AML-193 (cell line): ENCODE measurements at regions not wholly inside any gene's neighbourhood (a gene's known extent, or its start where the extent isn't known, plus 50 kb on each side); places are given as distances from the start of the nearest gene placed in this dataset.
"Not testable (repeated sequence)": the region's sequence is repeated elsewhere in the genome, so short reads cannot be mapped to it uniquely, and the experiment has no call there.

ENCODE experiments used
- DNase-seq, 2 experiments: peaks; one replicate each; lab custom pipeline; 2025; lab: John Stamatoyannopoulos, UW

DNA sequence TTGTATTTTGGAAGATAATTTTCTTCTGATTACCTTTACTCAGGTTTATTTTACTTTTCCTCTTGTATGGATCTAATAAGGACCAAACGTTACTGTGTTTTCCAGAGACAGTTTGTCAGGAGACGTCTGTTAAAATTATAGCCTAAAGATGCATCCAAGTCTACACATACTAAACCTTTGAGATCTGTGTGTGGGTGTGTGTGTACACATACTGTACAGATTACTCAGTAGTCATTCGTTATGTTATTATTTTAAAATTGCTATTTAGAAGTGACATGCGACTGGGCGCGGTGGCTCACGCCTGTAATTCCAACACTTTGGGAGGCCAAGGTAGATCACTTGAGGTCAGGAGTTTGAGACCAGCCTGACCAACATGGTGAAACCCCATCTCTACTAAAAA lies 51.6 kb upstream of the CNTLN start:
- DNase-seq = no peak

DNA sequence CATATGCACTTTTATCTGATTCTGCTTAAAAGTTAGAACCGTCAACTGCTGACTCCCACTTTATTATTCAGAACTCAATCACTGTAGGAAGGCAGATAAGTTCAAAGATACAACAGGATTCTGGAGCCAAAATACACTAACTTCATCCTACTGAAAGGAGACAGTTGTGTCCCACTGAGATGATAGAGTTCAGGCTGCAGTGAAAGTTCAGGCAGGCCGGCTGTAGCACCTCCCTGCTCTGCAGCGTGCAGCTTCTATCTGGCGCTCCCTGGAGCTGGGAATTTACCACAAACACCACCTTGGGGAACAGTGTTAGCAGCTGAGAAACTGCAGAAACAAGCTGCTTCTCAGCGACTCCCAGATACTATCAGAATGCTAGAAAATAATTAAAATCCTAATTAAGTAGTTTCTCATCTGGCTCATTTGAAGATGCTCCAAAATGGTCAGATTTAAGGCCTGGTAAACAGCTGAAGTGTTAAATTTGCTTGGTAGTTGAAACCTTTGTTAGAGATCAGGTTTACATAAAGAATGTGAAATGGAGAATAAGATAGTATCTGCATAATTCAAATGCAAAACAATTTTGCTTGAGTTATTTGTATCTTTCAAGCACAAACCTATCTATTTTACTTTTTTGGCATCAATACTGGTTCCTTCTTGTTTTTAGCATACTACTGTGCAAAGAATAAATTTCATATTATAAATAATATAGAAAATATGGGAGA lies 52.3 kb upstream of the CNTLN start:
- DNase-seq = no peak

DNA sequence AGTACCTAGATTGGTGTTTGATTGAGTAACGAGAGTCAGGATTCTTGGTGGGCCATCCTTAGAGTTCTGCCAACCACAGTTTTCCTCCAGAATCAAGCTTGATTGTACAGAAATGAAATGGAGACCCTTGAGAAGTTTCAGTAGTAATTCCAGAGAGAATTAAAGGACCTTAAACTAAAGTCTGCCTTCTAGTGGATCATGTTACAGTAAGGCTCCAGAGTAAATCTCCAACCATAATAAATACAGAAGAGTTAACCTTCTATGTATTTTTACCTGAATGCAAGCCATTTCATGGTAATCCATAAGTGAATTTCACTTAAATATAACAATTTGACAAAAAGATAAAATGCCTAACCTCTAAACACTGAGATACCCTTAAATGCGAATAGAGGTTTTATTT lies 53.0 kb upstream of the CNTLN start:
- no peak for DNase-seq

DNA sequence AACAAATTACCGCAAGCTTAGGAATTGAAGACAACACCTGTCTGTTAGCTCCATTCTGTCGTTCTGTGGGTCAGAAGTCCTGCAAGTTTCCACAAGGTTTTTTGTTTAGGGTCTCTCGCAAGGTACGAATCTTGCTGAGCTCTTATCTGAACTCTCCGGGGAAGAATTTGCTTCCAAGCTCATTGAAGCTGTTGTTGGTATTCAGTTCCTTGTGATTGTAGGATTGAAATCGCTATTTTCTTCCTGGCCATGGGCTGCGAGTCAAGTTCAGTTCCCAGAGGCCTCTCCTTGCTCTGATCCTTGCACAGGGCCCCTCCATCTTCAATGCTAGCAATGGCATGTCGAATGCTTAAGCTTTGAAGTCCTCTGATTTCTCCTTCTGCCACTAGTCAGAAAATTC lies 53.5 kb upstream of the CNTLN start:
- DNase-seq = no peak

DNA sequence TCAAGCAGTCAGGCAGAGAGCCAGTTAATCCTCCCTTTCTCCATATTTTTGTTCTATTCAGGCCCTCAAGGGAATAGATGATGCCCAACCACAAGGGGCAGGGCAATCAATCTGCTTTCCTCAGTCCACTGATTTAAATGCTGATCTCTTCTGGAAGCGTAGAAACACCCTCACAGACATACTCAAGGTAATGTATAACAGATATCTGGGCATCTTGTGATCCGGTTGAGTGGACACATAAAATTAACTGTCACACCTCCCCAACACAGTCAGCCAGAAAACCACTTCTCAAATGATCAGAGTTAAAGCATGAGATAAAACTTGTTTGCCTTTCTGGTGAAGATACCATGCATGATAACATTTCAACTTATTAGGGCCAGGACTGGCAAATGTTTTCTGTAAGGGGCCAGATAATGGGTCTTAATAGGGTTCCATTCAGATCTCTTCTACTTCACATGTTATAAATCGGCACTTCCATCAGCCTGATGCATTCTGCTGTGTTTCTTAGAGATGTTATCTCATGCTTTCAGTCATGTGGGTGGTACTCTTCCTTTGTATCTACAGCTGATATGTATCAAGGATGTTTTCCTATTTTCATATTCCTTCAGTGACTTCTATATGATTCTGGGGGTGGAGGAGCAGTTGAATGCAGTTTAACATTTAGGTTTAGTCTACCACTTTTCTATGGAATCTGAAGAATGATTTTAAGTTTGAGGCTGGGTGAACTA lies 58.9 kb upstream of the CNTLN start:
- DNase-seq = no peak

DNA sequence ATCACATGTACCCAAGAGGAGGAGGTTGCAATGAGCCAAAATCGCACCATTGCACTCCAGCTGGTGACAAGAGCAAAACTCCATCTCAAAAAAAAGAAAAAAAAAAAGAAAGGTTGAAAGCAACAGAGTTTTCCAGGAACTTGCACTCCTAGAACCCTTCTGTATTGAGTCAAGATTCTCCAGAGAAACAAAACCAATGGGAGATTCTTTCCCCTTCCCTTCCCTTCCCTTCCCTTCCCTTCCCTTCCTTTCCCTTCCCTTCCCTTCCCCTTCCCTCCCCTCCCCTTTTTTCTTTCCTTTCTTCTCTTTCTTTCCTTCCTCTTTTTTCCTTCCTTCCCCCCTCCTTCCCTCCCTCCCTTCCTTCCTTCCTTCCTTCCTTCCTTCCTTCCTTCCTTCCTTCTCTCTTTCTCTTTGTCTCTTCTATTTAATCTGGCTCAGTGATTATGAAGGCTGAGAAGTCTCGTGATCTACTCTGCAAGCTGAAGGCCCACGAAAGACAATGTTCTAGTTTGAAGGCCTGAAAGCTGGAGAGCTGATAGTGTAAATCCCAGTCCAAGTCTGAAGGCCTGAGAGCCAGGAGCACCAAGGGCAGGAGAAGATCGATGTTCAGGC lies 59.6 kb upstream of the CNTLN start:
- no peak for DNase-seq

DNA sequence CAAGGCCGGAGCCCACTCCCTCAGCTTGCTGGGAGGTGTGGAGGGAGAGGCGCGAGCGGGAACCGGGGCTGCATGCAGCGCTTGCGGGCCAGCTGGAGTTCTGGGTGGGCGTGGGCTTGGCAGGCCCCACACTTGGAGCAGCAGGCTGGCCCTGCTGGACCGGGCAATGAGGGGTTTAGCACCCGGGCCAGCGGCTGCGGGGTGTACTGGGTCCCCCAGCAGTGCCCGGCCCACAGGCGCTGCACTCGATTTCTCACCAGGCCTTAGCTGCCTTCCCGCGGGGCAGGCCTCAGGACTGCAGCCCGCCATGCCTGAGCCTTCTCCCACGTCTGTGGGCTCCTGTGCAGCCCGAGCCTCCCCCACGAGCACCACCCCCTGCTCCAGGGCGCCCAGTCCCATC lies 62.3 kb upstream of the CNTLN start:
- not testable (repeated sequence) for DNase-seq

DNA sequence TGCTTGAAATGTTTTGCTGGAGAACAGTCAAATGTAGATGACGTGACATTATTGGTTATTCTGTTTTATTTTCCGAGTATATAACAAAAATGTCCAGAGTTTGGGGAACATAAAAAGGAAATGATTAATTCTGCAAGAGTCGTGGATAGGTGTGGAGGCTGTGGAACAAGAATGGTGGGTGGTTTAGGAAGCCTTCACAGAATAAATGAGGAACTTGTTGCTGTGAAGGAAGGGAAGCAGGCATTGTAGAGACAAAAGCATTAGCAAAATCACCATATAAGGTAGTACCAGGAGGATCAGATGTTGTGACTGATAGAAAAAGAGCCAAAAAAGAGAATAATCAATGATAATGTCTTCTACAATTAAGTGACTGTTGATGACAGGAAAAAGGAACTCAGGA lies 66.2 kb upstream of the CNTLN start:
- DNase-seq = no peak

DNA sequence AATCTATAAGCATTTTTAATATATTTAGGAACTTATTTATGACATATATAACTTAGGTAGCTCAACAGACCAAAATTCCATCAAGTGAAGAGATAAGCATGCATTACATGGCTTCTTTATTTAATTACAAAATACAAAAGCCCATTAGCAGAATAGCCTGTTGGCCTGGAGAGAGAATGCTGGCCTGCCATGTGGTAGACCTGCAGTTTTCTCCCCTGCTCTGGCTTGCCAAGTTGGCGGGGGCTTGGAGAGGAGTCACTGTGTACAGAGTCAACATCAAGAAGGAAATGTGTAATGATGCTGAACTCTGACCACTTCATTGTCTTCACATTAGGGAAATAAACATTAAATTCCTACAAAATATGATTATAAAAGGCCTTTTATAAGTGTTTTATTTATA lies 69.8 kb upstream of the CNTLN start:
- no peak for DNase-seq

DNA sequence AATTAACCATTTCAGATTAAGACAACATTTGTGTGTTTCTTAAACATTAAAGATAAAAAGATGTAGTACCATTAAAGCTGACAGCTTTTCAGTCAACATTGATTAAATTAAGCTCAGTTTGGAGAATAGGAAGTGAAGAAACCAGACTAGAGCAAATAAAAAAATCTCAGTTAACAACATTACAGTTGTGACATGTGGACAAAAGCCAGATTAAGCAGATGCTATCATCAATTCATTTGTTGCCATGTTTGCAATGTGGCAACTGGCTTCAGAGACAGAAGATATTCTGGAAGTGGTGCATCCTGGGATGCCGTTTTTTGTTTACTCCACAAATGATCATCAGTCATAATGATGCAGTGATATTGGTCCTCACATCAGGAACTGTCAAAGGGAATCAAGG lies 70.3 kb upstream of the CNTLN start:
- no peak for DNase-seq

DNA sequence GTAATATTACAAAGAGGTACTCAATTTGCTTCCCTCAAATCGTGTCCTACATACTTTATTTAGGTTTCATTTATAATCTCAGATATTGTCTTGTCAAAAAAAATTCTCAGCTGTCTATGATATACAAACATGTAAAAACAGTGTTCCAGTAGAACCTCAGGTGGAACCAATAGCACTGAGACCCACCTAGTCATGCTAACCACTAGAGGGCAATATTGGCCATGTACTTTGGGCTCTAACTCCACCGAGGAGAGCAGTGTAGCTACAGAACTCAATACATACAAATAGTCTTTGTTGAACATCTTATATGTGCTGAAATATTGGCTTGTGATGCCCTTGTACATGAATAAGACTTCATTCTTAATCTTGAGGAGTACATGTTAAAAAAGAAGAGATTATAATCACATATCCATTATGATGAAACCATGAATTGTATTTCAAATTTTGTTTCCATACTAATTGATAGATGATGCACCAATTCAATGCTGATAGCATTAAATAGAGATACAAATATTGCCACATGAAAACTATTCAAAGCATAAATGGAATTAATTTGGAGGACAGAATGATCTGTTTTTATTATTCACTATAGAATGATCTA lies 71.2 kb upstream of the CNTLN start:
- DNase-seq = peak; percentile 37 to 41

DNA sequence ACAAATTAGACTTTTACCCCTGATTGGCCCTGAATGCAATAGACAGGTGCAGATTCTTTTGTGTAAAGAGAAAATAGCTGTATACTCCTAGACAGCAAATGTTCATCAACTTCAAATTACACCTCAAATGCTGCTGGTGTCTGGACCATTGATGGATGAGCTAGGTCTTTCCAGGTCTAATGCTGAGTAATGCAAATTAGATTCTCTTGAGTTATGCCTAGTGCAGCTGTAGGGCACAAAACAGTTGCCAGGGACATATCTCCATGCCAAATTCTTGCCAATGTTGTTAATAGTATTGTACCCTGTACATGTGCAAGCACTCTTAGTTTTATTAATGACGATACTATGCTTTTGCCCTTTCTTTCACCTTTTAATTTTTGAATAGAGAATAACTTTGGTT lies 72.3 kb upstream of the CNTLN start:
- no peak for DNase-seq

DNA sequence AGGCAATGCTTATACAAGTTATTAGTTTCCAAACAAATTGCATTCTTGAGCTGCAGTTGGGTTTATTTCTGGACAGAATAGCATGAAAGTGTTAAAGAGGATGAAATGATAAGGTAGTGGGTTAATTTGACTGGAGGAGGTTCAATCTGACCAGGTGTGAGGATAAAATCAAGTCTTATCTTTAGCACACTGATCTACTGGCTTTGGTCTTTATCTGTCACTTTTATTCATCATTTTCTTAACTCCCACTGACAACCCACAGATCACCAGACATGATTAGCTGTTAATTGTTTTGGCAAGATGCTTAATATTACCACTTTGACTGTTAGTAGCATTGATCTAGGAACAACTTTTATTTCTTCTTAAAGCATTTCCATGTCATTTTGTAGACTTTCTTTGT lies 74.4 kb upstream of the CNTLN start:
- no peak for DNase-seq

DNA sequence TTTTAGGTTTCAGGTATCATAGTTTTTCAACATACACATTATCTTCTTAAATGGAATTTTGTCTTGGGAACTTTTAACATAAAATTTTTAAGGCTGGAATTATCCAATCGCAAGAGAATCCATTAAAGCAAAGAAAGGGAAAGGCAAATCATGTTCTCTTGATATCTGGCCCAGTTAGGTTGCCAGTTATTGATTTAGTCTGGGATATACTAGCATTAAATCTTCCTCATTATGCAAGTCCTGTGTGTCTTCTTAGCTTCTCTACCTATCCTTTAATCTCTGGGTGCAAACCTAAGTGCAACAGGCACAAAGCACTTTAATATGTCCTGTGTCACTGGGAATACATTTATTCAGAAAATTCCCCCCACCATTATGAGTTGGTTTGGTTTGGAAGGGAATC lies 75.4 kb upstream of the CNTLN start:
- DNase-seq = no peak

DNA sequence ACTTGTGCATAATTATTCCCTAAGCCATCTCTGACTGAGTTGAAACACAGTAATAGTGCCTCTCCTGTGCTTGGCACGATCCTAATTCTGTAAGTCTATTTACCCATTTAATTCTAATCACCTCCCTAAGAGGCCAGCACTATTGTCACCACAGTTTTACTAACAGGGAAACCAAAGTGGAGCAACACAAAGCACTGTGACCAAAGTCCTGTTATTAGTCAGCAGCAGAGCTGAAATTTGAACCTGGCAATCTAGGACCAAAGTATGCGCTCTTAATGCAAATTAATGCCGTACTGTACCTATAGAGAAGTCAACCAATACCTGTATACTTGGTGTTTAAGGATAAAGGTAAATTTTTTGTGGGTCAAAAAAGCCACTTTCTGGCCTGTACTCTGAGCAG lies 77.1 kb upstream of the CNTLN start:
- no peak for DNase-seq

DNA sequence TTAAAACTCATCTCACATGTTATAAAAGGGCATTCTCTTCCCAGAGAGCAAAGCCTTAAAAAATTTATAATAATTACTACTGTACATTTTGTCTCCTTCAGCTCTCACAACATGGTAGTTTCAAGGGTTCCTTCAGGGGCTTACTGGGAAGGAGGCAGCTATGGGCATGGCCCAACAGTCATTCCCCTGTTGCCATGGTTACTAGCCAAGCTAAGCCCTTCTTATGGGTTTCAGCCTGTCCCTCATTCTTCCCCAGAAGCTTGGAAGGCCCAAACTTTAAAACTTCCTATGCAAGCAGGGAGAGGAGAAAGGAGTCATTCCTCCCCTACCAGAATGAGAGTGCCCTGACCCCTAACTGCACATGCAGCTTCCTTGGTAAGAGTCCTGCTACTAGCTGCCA lies 82.2 kb upstream of the CNTLN start:
- no peak for DNase-seq

DNA sequence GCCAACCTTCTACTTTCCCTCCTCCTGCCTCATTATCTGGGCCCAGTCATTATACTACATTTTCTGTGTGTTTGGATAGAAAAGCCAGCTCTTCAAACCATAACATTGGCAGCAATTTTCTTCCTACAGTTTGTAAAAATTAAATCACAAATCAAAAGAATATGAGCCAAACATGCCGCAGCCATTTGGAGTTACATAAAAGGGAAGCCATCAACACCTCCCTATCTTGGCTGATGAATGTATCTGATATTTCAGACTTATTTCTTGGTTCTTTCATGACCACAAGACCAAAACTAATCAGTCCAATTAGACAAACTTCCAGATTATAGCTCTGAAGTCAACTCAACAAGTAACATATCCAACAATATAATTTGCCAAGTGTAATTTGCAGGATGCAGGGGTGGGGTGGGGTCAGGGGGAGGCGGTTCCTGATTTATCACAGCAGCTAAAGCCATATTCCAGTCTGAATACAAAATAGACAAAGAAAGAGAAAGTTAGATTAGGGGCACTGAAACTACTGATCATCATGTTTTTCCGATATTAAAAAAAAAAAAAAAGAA lies 89.4 kb upstream of the CNTLN start:
- DNase-seq = no peak

DNA sequence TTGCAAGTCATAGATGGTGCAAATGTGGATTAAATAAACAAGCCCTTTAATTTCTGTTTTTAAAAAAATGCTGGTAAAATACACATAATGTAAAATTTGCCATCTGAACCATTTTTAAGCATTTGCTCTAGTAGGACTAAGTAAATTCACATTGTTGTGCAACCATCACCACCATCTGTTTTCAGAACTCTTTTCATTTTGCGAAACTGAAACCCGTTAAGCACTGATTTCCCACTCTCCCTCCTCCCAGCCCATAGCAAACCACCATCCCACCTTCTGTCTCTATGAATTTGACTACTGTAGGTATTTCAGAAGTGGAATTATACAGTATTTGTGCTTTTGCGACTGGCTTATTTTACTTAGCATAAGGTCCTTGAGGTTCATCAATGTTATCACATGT lies 103.3 kb upstream of the CNTLN start:
- DNase-seq = no peak

DNA sequence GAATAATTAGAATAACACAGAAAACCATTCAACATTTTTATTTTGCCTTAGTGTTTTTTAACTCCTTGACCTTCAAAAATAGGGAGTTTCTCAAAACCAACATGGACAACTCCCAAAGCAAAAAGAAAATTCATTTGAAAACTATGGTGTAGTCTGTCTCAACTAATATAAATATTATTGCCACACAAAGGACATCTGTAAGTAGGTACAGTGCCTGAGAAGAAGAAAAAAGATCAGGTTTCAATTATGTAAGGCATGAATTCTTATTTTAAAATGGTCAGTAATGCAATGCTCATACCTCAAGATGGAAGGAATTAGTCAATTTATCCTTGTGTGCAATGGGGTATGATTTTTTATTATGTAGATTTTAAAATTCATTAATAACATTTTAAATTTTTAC lies 109.6 kb upstream of the CNTLN start:
- no peak for DNase-seq

DNA sequence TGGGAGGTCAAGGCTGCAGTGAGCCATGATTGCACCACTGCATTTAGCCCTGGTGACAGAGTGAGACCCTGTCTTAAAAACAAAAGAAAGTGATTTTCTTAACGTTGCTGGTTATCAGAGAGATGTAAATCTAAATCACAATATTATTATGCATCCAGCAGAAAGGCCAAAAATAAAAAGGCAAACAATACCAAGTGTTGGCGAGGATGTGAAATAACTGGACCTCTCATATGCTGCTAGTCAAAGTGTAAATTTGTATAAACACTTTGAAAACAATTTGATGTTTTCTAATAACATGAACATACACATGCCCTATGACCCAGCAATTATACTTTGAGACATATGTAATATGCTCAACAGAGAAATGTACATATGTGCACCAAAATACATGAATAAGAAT lies 110.7 kb upstream of the CNTLN start:
- DNase-seq = no peak

DNA sequence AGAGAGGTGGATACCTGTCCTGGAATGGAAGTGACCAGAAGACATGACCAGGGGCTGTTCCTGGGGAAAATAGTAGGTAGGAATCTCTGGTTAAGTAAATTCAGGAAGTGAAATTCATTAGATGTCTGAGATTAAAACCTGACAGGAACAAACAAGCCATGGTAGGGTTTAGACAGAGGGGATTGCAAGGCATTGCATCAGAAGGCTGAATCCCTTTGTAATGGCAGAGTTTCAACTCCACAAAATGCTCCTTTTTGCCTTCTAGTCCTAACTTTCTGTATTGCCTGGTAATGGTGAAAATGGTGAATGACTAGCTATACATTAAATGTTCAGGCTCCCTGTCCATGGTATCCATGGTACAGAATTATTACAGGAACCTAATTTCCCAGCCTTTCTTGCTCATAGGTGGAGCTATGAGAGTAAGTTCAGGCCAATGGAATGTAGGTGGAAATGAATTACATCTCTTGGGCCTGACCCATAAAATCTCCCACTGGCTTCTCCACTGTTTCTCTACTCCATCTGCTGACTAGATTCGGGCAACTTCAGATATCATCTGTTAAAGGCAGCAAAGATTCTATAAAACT lies 113.4 kb upstream of the CNTLN start:
- no peak for DNase-seq

DNA sequence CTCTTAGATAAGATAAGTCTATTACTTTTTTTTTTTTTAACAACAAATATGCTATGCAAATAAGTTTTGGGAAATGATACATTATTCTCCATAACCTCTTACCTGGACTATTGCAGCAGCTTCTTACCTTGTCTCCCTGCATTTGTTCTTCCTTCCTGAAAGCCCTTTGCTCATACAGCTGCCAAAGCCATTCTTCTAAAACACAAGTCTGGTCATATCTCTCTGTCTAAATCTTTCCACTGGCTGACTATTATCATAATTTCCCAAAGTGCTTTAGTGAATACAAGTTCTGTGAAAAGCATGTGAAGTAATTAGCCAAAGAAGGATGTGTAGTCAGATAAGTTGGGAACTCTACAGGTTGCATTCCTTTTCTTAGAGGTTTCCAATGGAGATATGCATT lies 115.4 kb upstream of the CNTLN start:
- DNase-seq = no peak
